ENCODE measurements at regions not wholly inside any gene's neighbourhood (a gene's known extent, or its start where the extent isn't known, plus 50 kb on each side); places are given as distances from the start of the nearest gene placed in this dataset.

GRCh38 chr6:149198265-149198664 lies 119.2 kb upstream of the TAB2 start:
- intact Hi-C loops (cut with DNase I; ENCODE audit: low total_unique reads): no loop called here
- TF ChIP-seq POLR2AphosphoS5 (IDR thresholded peaks at IDR 0.05) (no peak), EP300 (IDR thresholded peaks at IDR 0.05) (no peak), CTCF (IDR thresholded peaks at IDR 0.05) (no peak), POLR2A (IDR thresholded peaks at IDR 0.05) (no peak)
- H3K4me3 ChIP-seq: no peak overlapping the region
- no peaks in the 10 kb centered on the region for H3K27me3 ChIP-seq
- no peaks in the 10 kb centered on the region for H3K4me1 ChIP-seq
- H3K9me3 ChIP-seq: peaks cover 0 to 29% (median 12%) of the 10 kb centered on the region in 4 donors
- DNase-seq: no peak
- no peak overlapping the region for H3K27ac ChIP-seq
- WGBS, 5 donors: 88 to 97% (median 91%) methylated on average over 3 of the region's 3 CpGs
- H3K36me3 ChIP-seq: no peaks in the 10 kb centered on the region

- WGBS, 5 donors: 64 to 79% (median 78%) methylated on average over 1 of the region's 1 CpG
- H3K4me3 ChIP-seq: no peak overlapping the region
- intact Hi-C loops (cut with DNase I; ENCODE audit: low total_unique reads): no loop called here
- no peaks in the 10 kb centered on the region for H3K4me1 ChIP-seq
- H3K27ac ChIP-seq: no peak overlapping the region
- H3K9me3 ChIP-seq: peaks cover 0 to 29% (median 12%) of the 10 kb centered on the region in 4 donors
- DNase-seq: no peak
- H3K36me3 ChIP-seq: no peaks in the 10 kb centered on the region
- no peak for TF ChIP-seq POLR2AphosphoS5 (IDR thresholded peaks at IDR 0.05)
- TF ChIP-seq CTCF (IDR thresholded peaks at IDR 0.05): no peak
- no peak for TF ChIP-seq POLR2A (IDR thresholded peaks at IDR 0.05)
- no peak for TF ChIP-seq EP300 (IDR thresholded peaks at IDR 0.05)
- no peaks in the 10 kb centered on the region for H3K27me3 ChIP-seq
These were observed 117.1 kb upstream of the TAB2 start for GRCh38 chr6:149200282-149200945.

- H3K9me3 ChIP-seq: peaks cover 0 to 29% (median 12%) of the 10 kb centered on the region in 4 donors
- TF ChIP-seq CTCF (IDR thresholded peaks at IDR 0.05) (no peak), POLR2AphosphoS5 (IDR thresholded peaks at IDR 0.05) (no peak), POLR2A (IDR thresholded peaks at IDR 0.05) (no peak), EP300 (IDR thresholded peaks at IDR 0.05) (no peak)
- intact Hi-C loops (cut with DNase I; ENCODE audit: low total_unique reads): no loop called here
- no peak overlapping the region for H3K27ac ChIP-seq
- DNase-seq: no peak
- H3K4me3 ChIP-seq: no peak overlapping the region
- H3K4me1 ChIP-seq: no peaks in the 10 kb centered on the region
- no peaks in the 10 kb centered on the region for H3K36me3 ChIP-seq
- H3K27me3 ChIP-seq: no peaks in the 10 kb centered on the region
- 90 to 96% (median 92%) methylated on average over 7 of the region's 7 CpGs for WGBS, 5 donors
These were observed 116.3 kb upstream of the TAB2 start for GRCh38 chr6:149201068-149201655.

- H3K27me3 ChIP-seq: no peaks in the 10 kb centered on the region
- H3K36me3 ChIP-seq: no peaks in the 10 kb centered on the region
- 88 to 95% (median 91%) methylated on average over 4 of the region's 4 CpGs for WGBS, 5 donors
- H3K9me3 ChIP-seq: peaks cover 0 to 25% (median 12%) of the 10 kb centered on the region in 4 donors
- no peaks in the 10 kb centered on the region for H3K4me1 ChIP-seq
- no peak overlapping the region for H3K27ac ChIP-seq
- intact Hi-C loops (cut with DNase I; ENCODE audit: low total_unique reads): no loop called here
- no peak overlapping the region for H3K4me3 ChIP-seq
- no peak for DNase-seq
- TF ChIP-seq POLR2AphosphoS5 (IDR thresholded peaks at IDR 0.05) (no peak), CTCF (IDR thresholded peaks at IDR 0.05) (no peak), POLR2A (IDR thresholded peaks at IDR 0.05) (no peak), EP300 (IDR thresholded peaks at IDR 0.05) (no peak)
These were observed 115.4 kb upstream of the TAB2 start for GRCh38 chr6:149202100-149202499.
